Lung (tissue), 11 donors: ENCODE measurements at regions not wholly inside any gene's neighbourhood (a gene's known extent, or its start where the extent isn't known, plus 50 kb on each side); places are given as distances from the start of the nearest gene placed in this dataset.

ENCODE experiments used
- ATAC-seq: fragments of 200-7000 bp; cut with Tn5 transposase; one replicate; pipeline ENCODE4 v1.9.1; 2020; ENCODE audit warnings: moderate number of reproducible peaks; ENCODE audit not compliant: insufficient read depth, low FRiP score
- DNase-seq, 3 donors: peaks; one replicate each; pipeline ENCODE4 v3.0.0-alpha.2; 2013 to 2017
- H3K27ac ChIP-seq, 2 donors: one replicate each; pipeline ENCODE4 v1.5.1; 2013; ENCODE audit warnings: mild to moderate bottlenecking in 2 of 2, moderate library complexity in 2 of 2, control low read depth in 1 of 2, inconsistent platforms in 1 of 2, low read depth in 1 of 2, low read length in 1 of 2
- H3K27me3 ChIP-seq, 3 donors: one replicate each; pipeline ENCODE4 v1.5.1; 2013; ENCODE audit warnings: low read length in 2 of 3; ENCODE audit not compliant: control insufficient read depth in 3 of 3, insufficient read depth in 3 of 3
- H3K36me3 ChIP-seq, 4 donors: one replicate each; pipeline ENCODE4 v1.5.1; 2013; ENCODE audit warnings: low read length in 4 of 4, mild to moderate bottlenecking in 1 of 4, moderate library complexity in 1 of 4; ENCODE audit not compliant: control insufficient read depth in 4 of 4, insufficient read depth in 4 of 4
- H3K4me1 ChIP-seq, 5 donors: one replicate each; pipeline ENCODE4 v1.5.1; 2013; ENCODE audit warnings: low read length in 5 of 5, mild to moderate bottlenecking in 2 of 5, moderate library complexity in 1 of 5; ENCODE audit not compliant: control insufficient read depth in 5 of 5, insufficient read depth in 5 of 5
- H3K4me3 ChIP-seq: one replicate; pipeline ENCODE4 v1.5.1; 2013; ENCODE audit warnings: mild to moderate bottlenecking, control low read depth, moderate library complexity
- H3K9ac ChIP-seq, 2 donors: one replicate each; pipeline ENCODE4 v1.5.1; 2013; ENCODE audit warnings: low read length in 2 of 2, control low read depth in 1 of 2; ENCODE audit not compliant: insufficient read depth in 1 of 2
- H3K9me3 ChIP-seq, 4 donors: one replicate each; pipeline ENCODE4 v1.5.1; 2013; ENCODE audit warnings: low read length in 3 of 4, mild to moderate bottlenecking in 1 of 4, moderate library complexity in 1 of 4; ENCODE audit not compliant: control insufficient read depth in 4 of 4, insufficient read depth in 3 of 4
- WGBS, 2 donors: extraction: QIAGEN DNeasy Blood & Tissue Kit; methylation state at CpG; one replicate each; pipeline ENCODE4 v1.1.7; 2013; 5-methylcytosine and 5-hydroxymethylcytosine counted together
- TF ChIP-seq, protein P1 (sequence below): IDR thresholded peaks from 2 replicates; pipeline ENCODE4 v1.5.1; 2012; ENCODE audit warnings: mild to moderate bottlenecking; ENCODE audit errors: control extremely low read depth, extremely low read depth
- donor health status: control.
- donor health status: control.
- donor health status: Bipolar disorder and iron deficiency.
- donor health status: healthy.
- donor health status: DM: yes; HTN: yes; CAD: no.

DNA sequence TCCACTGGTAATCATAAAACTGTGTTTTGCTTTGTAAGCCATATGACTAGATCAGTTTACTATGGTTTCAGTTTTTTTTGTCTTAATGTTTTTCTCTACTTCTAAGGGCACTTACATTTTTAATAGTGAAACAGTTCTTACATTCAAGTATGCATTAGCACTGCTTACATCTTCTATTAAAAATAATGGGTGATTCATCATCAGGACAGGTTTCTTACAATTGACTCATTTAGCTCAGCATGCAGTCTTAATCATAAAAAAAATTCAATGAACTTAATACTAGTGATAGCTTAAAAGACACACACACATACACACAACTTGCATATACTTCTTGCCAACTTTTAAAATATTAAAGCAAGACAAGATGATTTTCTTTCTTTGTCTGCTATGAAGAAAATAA is 845.7 kb upstream of the USP15 start:
- TF ChIP-seq, protein P1, sequence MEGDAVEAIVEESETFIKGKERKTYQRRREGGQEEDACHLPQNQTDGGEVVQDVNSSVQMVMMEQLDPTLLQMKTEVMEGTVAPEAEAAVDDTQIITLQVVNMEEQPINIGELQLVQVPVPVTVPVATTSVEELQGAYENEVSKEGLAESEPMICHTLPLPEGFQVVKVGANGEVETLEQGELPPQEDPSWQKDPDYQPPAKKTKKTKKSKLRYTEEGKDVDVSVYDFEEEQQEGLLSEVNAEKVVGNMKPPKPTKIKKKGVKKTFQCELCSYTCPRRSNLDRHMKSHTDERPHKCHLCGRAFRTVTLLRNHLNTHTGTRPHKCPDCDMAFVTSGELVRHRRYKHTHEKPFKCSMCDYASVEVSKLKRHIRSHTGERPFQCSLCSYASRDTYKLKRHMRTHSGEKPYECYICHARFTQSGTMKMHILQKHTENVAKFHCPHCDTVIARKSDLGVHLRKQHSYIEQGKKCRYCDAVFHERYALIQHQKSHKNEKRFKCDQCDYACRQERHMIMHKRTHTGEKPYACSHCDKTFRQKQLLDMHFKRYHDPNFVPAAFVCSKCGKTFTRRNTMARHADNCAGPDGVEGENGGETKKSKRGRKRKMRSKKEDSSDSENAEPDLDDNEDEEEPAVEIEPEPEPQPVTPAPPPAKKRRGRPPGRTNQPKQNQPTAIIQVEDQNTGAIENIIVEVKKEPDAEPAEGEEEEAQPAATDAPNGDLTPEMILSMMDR = no peak
- no peak overlapping the region for H3K27ac ChIP-seq
- DNase-seq (no peak), ATAC-seq (no peak)
- H3K4me3 ChIP-seq = no peak overlapping the region
- H3K27me3 ChIP-seq = no peaks in the 10 kb centered on the region
- H3K36me3 ChIP-seq = no peaks in the 10 kb centered on the region
- H3K9me3 ChIP-seq = no peaks in the 10 kb centered on the region
- H3K4me1 ChIP-seq = no peaks in the 10 kb centered on the region
- H3K9ac ChIP-seq = no peak overlapping the region

DNA sequence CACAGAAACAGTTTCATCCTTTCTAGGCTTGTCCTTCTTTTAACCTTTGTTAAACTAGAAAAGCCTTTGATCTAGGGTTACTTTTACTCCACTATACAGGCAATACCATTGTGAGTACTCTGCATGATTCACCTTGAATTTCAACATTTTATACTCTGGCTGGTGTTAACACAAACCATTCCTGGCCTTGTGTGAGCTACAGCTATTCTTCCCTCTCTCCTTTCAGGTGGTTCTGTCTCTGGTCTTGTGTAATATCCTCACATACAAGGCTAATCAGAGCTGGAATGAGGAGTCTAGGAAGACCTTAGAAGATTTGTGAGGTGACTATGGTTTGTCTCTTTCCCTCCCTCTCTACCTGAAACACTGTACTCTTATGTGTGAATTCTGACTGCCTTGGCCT is 837.4 kb upstream of the USP15 start:
- TF ChIP-seq, protein P1 = no peak
- Histone ChIP-seq H3K4me1 (no peaks in the 10 kb centered on the region), H3K9ac (no peak overlapping the region), H3K4me3 (no peak overlapping the region), H3K9me3 (peaks cover 0 to 3% (median 0%) of the 10 kb centered on the region in 4 donors), H3K27ac (no peak overlapping the region), H3K27me3 (no peaks in the 10 kb centered on the region), H3K36me3 (no peaks in the 10 kb centered on the region)
- DNase-seq = no peak
- ATAC-seq = no peak

DNA sequence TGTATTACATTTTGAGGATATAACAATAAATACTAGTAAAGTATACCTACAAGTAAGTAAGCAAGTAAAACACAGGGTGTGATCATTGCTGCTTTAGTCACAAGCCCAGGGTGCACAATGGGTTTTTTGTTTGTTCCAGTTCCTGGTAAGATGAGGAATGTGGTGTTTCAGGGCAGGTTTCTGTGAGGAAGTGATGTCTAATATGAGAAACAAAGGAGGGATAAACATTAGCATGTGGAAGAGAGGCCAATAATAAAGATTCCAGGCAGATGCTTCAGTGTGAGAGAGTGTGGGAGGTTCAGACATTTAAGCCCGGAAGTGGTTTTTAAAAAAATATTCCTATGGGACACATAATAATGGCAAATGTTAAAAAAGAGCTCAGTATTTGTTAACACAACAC is 808.1 kb upstream of the USP15 start:
- no peak overlapping the region for H3K4me3 ChIP-seq
- no peak for DNase-seq
- no peaks in the 10 kb centered on the region for H3K9me3 ChIP-seq
- no peak overlapping the region for H3K27ac ChIP-seq
- H3K36me3 ChIP-seq = no peaks in the 10 kb centered on the region
- no peaks in the 10 kb centered on the region for H3K27me3 ChIP-seq
- WGBS, 2 donors = 64 to 81% methylated on average over 1 of the region's 1 CpG
- peaks cover 0 to 6% (median 0%) of the 10 kb centered on the region in 5 donors for H3K4me1 ChIP-seq
- H3K9ac ChIP-seq = no peak overlapping the region
- TF ChIP-seq, protein P1 = no peak
- no peak for ATAC-seq

DNA sequence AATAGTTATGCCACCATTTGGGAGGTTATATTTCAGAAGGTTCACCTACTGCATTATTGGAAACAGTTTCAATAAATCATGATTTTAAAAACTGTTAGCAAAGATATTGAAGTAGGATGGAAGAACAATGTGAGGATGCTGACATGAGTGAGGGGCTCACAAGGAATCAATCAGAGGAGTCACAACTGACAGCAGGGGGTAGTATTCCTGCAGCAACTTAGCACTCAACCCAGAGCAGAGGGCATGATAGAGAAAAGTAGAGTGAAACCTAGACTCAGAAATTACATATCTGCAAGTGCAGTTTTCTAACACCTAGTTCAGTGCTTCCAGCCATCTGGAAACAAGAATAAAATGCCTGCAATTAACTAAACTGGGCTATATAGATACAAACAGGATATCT is 772.5 kb upstream of the USP15 start:
- no peak overlapping the region for H3K4me3 ChIP-seq
- H3K27me3 ChIP-seq = no peaks in the 10 kb centered on the region
- H3K9me3 ChIP-seq = peaks cover 0 to 4% (median 0%) of the 10 kb centered on the region in 4 donors
- no peak for DNase-seq
- H3K27ac ChIP-seq = no peak overlapping the region
- no peaks in the 10 kb centered on the region for H3K36me3 ChIP-seq
- TF ChIP-seq, protein P1 = no peak
- no peak overlapping the region for H3K9ac ChIP-seq
- H3K4me1 ChIP-seq = no peaks in the 10 kb centered on the region
- ATAC-seq = no peak
